ENCODE measurements at regions not wholly inside any gene's neighbourhood (a gene's known extent, or its start where the extent isn't known, plus 50 kb on each side); places are given as distances from the start of the nearest gene placed in this dataset.

- DNase-seq: no peak
Observed at GRCh38 chr4:71691416-71692073, 92.3 kb downstream of the GC start.

DNA sequence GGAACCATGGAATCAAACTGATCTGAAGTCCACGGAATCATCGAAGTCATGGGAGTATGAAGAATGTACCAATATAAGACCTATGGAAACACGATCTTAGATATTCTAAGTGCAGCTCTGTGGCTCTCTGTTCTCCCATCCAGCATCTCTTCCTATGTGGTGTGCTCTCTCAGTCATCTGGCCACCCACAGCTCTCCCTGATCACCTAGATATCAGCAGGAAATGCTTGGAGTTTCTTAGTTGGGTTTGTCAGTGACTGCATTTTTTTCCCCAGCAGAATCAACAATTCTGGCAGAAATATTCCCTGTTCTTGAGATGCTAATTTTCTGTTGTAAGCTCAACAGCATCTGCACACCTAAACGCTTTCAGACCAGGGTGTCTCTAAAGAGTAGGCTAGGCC is 94.1 kb downstream of the GC start:
- no peak for DNase-seq

GRCh38 chr4:71687056-71687455 is 96.8 kb downstream of the GC start:
- no peak for DNase-seq

- DNase-seq: no peak
Observed at GRCh38 chr4:71685975-71686374, 97.9 kb downstream of the GC start.

- DNase-seq: no peak
Observed at GRCh38 chr4:71683309-71683708, 100.6 kb downstream of the GC start.

DNA sequence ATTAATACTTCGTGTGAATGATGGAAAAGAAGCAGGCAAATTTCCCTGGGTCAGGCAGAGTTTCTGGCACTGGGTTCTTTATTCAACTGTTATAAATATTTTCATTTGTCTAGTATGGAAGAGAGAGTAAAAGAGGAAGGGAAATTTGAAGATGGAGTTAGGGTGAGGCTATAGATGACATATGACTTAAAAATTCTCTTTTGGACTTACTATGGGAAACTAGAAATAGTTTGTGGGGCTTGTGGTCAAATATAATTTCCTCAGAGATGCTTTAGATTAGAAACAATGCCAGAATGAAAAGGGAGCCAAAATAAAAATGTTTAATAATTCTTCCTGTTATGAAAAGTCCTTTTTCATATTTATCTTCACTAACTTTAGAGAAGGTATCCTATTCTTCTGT is 103.2 kb downstream of the GC start:
- DNase-seq: no peak

DNA sequence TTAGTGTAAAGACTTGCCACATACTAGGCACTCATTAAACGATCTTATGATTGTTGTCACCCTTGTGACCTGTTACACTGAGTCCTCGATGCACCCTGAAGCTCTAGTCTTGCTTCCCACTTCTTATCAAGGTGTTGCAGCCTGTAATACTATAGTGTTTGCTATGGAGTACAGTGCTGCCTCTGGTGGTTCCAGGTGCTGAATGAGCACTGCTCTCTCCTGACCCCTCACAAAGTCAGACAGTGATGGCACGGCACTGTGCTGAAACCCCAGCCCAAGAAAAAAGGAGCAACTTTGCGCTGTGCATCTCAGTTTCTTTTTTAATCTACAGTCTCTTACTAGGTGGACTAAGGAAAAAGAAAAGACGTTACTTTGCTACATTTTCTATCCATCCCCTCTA is 106.3 kb downstream of the GC start:
- no peak for DNase-seq

DNA sequence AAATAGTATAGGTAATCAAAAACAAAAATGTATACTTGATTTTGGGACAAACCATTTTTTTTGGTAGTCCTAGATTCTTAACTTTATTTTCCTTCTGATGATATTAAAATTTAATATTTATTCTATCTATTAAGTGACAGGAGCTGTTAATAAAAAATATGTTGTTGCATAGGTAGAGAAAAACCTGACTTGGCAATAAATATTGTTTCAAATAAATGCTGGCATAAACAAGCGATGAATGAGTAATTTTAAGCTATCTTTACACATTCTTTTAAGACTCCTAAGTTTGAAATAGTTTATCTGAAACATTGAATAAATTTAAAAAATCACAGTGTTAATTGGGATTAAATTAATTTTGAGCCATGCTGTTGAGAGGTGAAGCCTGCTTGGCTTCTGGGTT is 114.6 kb downstream of the GC start:
- DNase-seq: no peak

- DNase-seq: no peak
Observed at GRCh38 chr4:71665358-71665757, 118.5 kb downstream of the GC start.

DNA sequence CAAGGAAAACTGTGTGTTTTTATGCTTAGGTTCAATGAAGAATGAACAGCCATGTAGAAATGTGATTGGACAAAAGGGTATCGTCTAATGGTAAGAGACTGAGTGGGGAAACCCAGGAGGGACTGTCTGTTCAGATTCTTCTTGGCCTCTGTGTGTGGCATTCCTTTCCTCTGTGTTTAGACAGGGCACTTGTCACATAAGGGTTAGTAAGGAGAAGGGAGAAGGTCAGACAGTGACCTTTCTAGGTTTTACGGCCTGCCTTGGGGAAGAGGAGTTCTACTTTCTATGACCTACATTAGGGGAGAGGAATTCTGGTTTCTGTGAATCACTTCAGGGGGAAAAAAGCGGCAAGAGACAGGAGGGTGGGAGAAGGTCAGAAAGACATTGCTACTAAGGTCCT is 119.5 kb downstream of the GC start:
- no peak for DNase-seq

DNA sequence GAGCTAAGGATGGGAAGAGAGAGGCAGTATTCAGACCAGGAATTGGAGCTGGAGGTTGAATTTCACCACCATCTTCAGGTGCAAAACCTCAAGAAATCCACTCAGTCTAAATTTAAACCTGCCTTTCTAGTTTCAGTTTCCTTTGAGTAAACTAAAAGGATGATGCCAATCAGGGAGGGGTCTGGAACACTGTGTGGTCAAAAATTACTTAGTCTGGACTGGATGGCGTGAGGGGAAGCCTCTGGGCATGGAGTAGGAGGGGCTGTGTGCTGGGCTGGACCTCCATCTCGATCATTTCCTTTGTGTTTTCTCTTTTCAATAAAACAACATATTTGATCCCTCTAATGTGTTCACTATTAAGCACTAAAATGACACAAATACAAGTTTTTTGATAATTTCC is 120.1 kb downstream of the GC start:
- DNase-seq: no peak

- no peak for DNase-seq
Observed at GRCh38 chr4:71659979-71660378, 123.9 kb downstream of the GC start.

DNA sequence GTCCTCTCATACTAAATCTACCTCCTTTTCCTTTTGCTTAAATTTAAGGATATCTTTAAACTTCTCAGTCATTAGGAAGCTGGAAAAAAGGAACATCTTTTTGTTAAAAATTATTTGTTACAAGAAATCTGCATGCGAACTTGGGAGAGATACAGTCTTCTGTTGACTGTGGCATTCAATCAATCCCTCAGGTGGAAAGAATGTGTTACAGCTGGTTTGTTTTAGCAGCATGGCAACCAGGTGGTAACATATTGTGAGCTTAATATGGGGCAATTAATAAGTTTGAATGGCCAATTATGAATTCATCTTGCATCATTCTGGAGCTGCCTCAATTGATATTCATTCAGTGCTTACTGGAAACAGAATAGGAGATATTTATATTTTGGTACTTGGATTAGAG is 135.0 kb downstream of the GC start:
- peak in 1 of 3 experiments; percentile 36 for DNase-seq

DNA sequence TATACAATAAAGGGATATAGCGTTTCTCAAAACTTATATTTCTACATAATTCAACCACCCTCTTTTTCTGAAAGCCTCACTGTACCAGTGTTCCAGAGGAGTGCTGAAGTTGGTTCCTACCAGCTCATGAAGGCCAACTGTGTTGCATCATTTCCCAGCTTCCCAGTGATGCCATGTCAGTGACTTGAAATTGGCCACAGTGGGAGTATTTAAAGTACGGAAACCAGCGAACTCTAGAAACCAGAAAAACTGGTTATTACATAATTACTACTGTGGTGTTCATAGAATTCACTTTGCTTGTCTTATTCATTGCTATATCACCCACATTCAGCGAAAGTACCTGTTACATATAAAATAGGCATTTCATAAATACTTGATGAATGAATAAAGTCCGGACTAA is 135.4 kb downstream of the GC start:
- DNase-seq: peak in 1 of 3 experiments; percentile 31

GRCh38 chr4:71639380-71639779 is 144.5 kb downstream of the GC start:
- DNase-seq: no peak

- DNase-seq: peak in 2 of 3 experiments; percentile 3 to 22
Observed at GRCh38 chr4:71635139-71635748, 148.6 kb downstream of the GC start.

- DNase-seq: no peak
Observed at GRCh38 chr4:71634364-71634763, 149.5 kb downstream of the GC start.

GRCh38 chr4:71630803-71631202 is 153.1 kb downstream of the GC start:
- no peak for DNase-seq

DNA sequence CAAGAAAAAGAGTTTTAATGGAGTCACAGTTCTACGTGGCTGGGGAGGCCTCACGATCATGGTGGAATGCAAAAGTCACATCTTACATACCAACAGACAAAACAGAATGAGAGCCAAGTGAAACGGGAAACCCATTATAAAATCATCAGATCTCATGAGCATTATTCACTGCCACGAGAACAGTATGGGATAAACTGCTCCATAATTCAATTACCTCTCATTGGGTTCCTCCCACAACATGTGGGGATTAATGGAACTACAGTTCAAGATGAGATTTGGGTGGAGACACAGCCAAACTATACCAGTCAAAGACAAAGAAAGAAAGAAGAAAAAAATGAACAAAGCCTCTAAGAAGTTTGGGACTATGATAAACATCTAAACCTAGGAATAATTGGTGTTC is 158.9 kb downstream of the GC start:
- no peak for DNase-seq

Data from NCI-H1417 (cell line).